Body of pancreas (tissue), 4 donors: ENCODE measurements at regions not wholly inside any gene's neighbourhood (a gene's known extent, or its start where the extent isn't known, plus 50 kb on each side); places are given as distances from the start of the nearest gene placed in this dataset.

Experiments
- CTCF ChIP-seq, 7 experiments: fragments of 450-650 bp in 4 of 7; fragments of 200-600 bp in 3 of 7; sonication (generic) in 3 of 7; IDR thresholded peaks; one replicate each; pipeline ENCODE4 v1.5.1; 2016 to 2019; ENCODE audit warnings: antibody characterized with exemption in 7 of 7
- POLR2A ChIP-seq, 3 donors: fragments of 450-650 bp; IDR thresholded peaks; one replicate each; pipeline ENCODE4 v1.6.1; 2016; ENCODE audit warnings: antibody characterized with exemption in 3 of 3, mild to moderate bottlenecking in 2 of 3

GRCh38 chrY:19053806-19054205 lies 280.3 kb upstream of the HSFY2 start:
- no peak for TF ChIP-seq CTCF (IDR thresholded peaks at IDR 0.05)
- no peak for TF ChIP-seq POLR2A (IDR thresholded peaks at IDR 0.05)
